Right ventricle myocardium inferior (tissue), 1 donor: ENCODE measurements at regions not wholly inside any gene's neighbourhood (a gene's known extent, or its start where the extent isn't known, plus 50 kb on each side); places are given as distances from the start of the nearest gene placed in this dataset.

Source experiments
- ATAC-seq: fragments of 200-7000 bp; cut with Tn5 transposase; one replicate; pipeline ENCODE4 v1.9.1; 2020; ENCODE audit warnings: mild to moderate bottlenecking, moderate library complexity
- DNase-seq: peaks from one replicate; pipeline ENCODE4 v3.0.0; 2021; ENCODE audit errors: missing footprints
- intact Hi-C: fragments of 100-400 bp; cut with DNase I; formaldehyde crosslinking; loops from one replicate; pipeline ENCODE4 v1.11.0; 2022
- donor health status: DM: no; HTN: yes; CAD: no; lungs with severe emphysema.

DNA sequence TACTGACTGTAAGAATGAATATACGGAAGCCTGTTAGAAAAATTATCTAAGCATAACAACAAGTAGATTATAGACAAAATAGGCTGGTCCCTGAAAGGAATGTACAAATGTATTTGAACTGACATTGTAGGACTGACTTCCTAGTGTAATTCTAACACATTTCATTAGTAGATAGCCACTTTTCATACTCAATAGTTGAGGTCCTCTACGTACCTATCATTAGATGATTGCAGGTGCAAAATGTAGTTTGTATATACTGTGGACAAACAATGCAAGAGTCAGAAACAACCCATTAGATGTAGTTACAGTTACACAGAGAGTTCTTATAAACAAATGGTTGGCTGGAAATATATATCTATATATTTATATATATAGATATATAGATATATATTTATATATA, 402.3 kb upstream of the SLITRK6 start:
- no peak for ATAC-seq
- intact Hi-C loops: no loop called here
- DNase-seq: no peak

GRCh38 chr13:86193281-86193680, 394.1 kb upstream of the SLITRK6 start:
- intact Hi-C loops: no loop called here
- ATAC-seq (no peak), DNase-seq (no peak)

GRCh38 chr13:86188170-86188569, 389.0 kb upstream of the SLITRK6 start:
- intact Hi-C loops: no loop called here
- DNase-seq (no peak), ATAC-seq (no peak)

- intact Hi-C loops: no loop called here
- ATAC-seq: no peak
- DNase-seq: no peak
Measured at GRCh38 chr13:86185636-86186035, 386.4 kb upstream of the SLITRK6 start.

- DNase-seq: no peak
- ATAC-seq: no peak
- intact Hi-C loops: no loop called here
Measured at GRCh38 chr13:86185107-86185506, 385.9 kb upstream of the SLITRK6 start.

- no peak for DNase-seq
- ATAC-seq: no peak
Measured at GRCh38 chr13:86174622-86175021, 375.4 kb upstream of the SLITRK6 start.

GRCh38 chr13:86172961-86173360, 373.7 kb upstream of the SLITRK6 start:
- no peak for DNase-seq
- ATAC-seq: no peak
- intact Hi-C loops: no loop called here

More at GRCh38 chr13:86174622-86175021, 375.4 kb upstream of the SLITRK6 start:
- intact Hi-C loops: no loop called here

- intact Hi-C loops: no loop called here
- DNase-seq (no peak), ATAC-seq (no peak)
Measured at GRCh38 chr13:86161257-86161656, 362.0 kb upstream of the SLITRK6 start.

DNA sequence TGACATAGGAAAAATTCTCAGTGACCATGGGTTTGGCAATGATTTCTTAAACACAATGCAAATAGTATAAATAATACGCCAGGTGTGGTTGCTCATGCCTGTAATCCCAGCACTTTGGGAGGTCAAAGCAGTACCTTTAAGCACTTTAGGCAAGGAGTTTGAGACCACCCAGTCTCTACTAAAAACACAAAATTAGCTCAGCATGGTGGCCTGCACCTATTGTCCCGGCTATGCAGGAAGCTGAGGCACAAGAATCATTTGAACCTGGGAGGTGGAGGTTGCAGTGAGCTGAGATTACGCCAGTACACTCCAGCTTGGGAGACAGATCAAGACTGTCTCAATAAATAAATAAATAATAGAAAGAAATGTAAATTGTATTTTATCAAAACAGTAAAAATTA, 356.5 kb upstream of the SLITRK6 start:
- ATAC-seq (no peak), DNase-seq (no peak)
- intact Hi-C loops: no loop called here

- ATAC-seq (no peak), DNase-seq (no peak)
- intact Hi-C loops: no loop called here
Measured at GRCh38 chr13:86142080-86142479, 342.9 kb upstream of the SLITRK6 start.

DNA sequence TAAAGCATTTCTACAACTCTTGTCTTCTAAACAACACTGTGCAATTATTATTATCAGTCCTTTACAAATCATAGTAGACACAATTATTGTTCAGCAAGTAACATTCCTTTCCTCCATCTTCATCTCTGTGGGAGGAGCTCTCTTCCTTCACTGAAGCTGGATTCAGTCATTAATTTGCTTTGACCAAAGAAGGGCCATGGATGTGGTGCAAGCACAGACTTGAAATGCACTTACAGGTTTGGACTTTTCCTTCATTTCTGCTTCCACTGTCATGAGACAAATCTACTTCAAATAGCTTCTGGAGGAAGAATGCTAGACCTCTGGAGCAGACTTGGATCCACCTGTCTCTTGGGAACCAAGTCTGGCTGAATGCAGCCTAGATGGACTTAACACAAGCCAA, 336.6 kb upstream of the SLITRK6 start:
- ATAC-seq: no peak
- DNase-seq: no peak
- intact Hi-C loops: no loop called here

DNA sequence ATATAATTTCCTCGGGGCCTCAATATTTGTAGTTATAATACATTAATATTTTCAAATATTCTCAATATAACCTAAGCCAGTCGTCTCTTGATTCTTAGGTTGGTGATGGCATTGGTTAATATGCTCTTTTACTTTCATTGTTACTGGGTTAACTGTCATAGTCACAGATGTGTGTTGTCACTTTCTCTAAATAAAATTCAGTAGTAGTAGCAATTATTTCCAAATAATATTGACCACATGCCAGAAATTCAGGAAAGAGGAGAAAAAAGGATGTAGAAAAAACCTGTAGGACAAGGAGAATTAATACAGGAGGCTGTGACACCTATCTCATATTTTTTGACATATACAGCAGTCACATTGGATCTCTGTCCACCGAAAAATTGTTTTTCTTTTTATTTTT, 322.7 kb upstream of the SLITRK6 start:
- no peak for DNase-seq
- ATAC-seq: no peak
- intact Hi-C loops: no loop called here

DNA sequence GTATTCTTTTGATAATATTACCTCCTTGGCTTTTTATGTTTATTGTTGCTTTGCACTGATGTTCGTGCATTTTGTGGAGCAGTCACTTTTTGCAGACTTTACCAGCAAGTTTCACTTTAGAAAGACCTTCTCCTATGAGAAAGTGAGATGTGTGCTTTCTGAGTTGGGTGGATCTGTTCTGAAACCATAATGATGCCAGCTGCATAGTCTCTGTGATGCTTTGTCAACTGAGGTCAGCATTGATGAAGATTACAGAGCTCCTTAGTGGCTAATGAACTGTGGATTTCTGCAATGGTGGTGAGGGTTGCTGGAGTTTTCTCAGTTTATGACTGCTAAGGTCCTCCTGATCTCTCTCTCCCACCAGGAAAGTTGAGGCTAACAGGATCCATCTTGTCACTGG, 309.9 kb upstream of the SLITRK6 start:
- DNase-seq (no peak), ATAC-seq (no peak)
- intact Hi-C loops: no loop called here

DNA sequence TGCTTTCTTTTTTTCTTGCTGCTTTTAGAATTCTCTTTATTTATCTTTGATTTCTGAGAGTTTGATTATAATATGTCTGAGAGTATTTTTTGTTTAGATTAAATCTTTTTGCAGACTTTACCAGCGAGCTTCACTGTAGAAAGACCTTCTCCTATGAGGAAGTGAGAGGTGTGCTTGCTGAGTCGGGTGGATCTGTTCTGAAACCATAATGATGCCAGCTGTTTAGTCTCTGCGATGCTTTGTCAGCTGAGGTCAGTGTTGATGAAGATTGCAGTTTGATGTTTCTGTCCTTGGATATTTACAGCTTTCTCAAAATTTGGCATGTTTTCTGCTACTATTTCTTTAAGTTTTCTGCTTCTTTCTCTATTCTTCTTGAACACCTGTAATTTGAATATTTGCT, 309.1 kb upstream of the SLITRK6 start:
- no peak for ATAC-seq
- intact Hi-C loops: no loop called here
- DNase-seq: no peak

DNA sequence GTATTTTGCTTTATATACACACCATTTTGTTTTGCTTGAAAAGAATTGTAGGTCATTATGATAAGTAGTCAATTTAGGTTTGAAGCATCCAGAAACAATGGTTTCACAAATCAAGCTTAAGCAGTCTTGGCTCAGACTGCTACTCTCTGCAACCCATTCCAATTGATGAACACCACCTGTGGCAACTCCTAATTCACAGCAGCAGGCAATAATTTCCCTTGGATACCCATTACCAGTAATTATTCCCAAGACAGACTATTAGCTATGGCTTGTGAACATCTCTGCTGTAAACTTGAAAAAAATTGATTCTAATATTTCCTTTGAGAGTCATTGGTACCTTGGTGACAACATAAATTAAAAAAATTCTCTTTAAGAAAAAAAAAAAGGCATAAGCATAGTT, 299.3 kb upstream of the SLITRK6 start:
- ATAC-seq: no peak
- no peak for DNase-seq
- intact Hi-C loops: no loop called here

- ATAC-seq (no peak), DNase-seq (no peak)
- intact Hi-C loops: no loop called here
Measured at GRCh38 chr13:86095351-86095750, 296.1 kb upstream of the SLITRK6 start.

GRCh38 chr13:86090181-86090580, 291.0 kb upstream of the SLITRK6 start:
- DNase-seq: no peak
- intact Hi-C loops: no loop called here
- no peak for ATAC-seq

DNA sequence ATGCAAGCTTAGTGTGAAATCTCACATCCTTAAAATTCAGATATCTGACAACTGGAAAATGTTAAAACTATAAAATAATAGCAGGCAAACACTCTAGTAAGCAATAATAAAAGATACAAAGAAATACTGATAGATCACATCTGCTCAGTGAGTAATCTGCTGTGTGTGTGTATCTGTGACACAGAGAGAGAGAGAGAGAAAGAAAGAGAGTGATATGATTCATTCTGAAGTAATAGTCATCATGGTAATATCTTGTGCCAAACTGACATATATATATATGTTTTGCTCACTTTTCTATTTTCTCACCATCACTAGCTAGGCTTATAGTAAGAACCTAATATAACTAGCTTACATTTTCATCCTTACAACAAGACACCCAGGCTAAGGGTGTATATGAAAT, 288.0 kb upstream of the SLITRK6 start:
- intact Hi-C loops: no loop called here
- DNase-seq (no peak), ATAC-seq (no peak)

- ATAC-seq: no peak
- no peak for DNase-seq
- intact Hi-C loops: no loop called here
Measured at GRCh38 chr13:86085890-86086289, 286.7 kb upstream of the SLITRK6 start.

DNA sequence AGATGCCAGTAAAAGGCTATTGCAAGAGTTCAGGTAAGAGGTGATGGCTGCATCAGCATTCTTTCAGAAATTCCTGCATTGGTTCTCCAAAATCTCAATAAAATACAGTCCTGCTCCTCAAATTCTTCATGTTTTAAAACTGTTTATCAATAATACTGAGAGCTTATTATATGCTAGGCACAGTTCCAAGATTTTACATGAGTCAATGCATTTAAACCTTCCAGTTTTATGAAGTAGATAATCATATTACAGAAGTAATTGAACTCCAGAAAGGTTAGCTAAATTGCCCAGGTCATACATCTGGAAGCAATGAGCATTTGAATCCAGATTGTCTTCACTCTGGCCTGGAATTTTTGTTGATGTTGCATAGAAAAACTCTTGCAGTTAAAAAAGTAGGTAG, 282.9 kb upstream of the SLITRK6 start:
- DNase-seq (no peak), ATAC-seq (no peak)
- intact Hi-C loops: no loop called here

DNA sequence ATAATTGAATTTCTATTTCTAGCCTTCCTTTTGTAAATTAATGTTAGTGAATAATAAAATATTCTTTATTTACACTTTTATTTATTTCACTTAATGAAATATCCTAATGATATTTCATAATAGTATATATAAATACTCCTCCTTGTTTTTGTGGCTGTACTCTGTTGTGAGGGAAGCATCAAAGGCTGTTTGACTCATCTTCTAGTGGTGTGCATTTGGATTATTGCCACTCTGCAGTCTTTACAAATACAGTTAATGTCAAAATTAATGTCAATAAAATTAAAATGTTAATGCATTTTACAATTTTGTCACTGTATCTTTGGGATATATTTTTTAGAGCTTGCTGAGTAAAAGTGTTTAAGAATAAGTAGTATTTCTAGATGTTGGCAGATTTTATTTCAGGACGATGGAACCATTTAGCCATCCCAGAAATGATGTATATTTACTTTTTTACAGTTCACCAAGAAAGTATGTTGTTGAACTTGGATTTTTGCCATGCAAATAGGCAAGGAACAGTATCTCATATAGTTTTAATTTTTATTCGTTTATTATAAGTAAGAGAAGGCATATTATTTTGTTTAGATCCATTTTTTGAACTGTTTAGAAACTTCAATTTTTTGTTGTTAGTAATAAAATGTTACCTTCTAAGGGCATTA, 281.2 kb upstream of the SLITRK6 start:
- intact Hi-C loops: no loop called here
- DNase-seq (no peak), ATAC-seq (no peak)
